NCI-H1417 (cell line): ENCODE measurements at regions not wholly inside any gene's neighbourhood (a gene's known extent, or its start where the extent isn't known, plus 50 kb on each side); places are given as distances from the start of the nearest gene placed in this dataset.
"Not testable (repeated sequence)": the region's sequence is repeated elsewhere in the genome, so short reads cannot be mapped to it uniquely, and the experiment has no call there.

Experiments used
- DNase-seq, 3 experiments: peaks; one replicate each; lab custom pipeline; 2025; lab: John Stamatoyannopoulos, UW

DNA sequence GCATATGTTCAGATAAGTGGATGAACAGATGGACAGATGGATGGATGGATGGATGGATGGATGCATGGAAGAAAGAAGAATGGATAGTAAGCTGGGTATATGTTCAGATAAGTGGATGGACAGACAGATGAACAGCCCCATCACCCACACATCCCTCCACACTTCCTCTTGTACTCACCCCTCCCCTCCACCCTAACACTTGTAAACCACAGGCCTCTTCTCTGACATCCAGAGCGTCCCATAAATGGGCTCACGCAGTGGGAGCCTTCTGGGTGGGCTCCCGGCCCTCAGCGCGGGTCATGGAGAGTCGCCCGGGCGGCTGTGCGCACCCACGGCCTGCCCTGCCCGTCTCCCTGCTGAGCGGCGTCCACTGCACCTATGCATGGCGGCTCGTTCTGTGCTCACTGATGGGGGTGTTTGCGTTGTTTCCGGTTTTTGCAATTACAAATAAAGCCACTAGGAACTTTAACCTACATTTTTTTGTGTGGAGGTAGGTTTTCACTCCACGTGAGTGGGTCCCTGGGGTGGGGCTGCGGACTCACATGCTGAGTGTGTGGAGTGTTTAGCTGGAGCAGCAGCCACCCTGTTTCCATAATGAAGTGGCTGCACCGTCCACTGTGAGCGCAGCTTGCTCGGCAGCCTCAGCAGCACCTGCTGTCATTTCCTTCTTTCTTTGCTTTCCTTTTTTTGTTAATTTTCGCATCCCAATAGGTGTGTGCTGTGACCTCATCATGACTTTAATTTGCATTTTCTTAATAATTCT, 78.8 kb upstream of the SFSWAP start:
- DNase-seq: not testable (repeated sequence)

DNA sequence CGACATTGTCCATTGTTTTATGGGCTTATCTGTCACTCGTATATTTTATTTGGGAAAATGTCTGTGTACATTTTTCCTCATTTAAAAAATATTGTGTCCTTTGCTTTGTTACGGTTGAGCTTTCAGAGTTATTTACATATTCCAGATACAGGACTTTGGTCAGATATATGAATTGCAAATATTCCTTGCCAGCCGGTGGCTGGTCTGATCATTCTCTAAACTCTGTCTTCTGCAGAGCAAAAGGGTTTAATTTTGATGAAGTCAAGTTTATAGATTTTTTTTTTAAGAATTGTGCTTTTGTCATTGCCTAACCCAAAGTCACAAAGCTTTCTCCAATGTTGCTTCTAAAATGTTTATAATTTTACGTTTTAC, 78.3 kb upstream of the SFSWAP start:
- DNase-seq: not testable (repeated sequence)

DNA sequence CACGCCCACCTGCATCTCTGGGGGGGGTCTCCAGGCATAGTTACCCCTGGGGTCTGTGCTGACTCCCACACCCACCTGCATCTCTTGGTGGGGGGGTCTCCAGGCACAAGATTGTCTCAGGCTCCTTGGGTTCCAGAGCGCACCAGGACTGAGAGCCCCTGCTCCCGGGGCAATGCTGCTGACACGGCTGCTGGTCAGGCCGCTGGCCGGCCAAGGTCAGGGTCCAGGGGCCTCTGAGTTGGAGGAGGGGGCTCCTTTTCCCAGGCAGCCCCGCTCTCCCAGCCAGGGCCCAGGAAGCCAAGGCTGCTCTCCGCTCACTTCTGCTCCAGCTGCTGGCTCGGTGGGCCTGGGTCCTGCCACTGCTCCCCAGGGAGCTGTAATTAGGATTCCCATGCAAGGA, 77.3 kb upstream of the SFSWAP start:
- DNase-seq: not testable (repeated sequence)

DNA sequence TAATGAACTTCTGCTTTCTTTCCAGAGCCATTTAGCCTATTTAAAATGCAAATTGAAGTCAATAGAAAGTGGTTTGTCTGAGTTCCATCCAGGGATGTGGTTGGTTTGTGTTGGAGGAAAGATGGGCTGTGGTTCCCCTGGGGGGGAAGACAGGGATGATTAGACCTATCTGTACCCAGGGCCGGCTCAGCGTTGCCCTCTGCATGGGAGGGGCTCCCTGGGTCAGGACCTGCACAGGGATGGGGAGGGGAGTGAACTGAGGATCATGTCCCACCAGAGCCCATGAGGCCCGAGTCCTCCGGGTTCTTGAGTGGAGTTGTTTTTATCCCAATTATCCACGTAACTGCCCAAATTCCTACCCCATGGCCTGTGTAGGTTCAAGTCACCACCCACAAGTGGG, 76.9 kb upstream of the SFSWAP start:
- DNase-seq: no peak

DNA sequence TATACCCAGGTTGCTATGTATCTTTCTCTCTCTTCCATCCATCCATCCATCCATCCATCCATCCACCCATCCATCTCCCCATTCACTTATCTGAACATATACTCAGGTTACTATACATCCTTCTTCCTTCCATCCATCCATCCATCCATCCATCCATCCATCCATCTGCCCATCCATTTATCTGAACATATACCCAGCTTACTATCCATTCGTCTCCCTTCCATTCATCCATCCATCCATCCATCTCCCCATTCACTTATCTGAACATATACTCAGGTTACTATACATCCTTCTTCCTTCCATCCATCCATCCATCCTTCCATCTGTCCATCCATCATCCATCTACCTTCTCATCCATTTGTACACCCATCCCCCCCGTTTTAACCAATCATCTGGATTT, 75.9 kb upstream of the SFSWAP start:
- DNase-seq: not testable (repeated sequence)

DNA sequence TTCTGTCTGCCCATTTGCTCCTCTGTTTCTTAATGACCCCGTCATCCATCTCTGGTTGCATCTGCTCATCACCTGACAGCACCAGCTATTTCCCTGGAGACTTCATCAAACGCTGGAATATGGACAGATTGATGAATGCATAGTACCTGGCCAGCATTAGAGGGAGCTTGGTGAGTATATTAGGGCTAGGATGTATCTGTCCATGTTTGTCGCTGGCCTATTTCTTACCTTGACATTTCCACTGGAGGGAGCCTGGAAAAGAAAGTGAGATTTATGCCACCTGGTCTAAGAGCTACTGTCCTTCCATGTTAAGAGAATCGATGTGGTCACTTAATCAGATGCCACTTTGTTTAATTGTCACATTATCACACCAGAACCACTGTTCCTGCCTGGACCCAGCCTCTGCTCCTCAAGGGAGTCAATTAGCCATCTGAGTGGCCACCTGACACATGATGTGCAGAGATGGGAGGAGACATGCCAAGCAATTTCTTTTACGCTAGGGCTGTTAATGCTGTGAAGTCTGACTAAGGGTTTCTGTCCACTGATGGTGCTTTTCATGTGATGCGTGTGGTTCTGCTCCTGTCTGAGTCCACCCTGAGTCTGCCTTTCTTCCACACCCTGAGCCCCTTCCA, 75.3 kb upstream of the SFSWAP start:
- no peak for DNase-seq

DNA sequence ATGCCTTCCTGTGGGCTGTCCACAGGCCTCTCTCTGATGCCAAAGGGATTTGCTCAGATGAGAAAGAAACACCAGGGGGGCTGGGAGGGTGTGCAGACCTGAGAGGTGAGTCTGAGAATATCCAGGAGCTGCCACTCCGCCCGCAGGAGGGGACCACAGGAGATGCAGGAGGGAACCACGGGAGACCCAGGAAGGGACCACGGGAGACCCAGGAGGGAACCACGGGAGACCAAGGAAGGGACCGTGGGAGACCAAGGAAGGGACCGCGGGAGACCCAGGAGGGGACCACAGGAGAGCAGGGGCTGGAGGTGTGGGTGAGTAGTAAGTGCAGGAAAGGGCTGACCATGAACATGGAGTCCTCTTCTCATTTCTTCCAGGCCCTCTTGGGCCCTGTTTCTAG, 74.6 kb upstream of the SFSWAP start:
- DNase-seq: no peak

DNA sequence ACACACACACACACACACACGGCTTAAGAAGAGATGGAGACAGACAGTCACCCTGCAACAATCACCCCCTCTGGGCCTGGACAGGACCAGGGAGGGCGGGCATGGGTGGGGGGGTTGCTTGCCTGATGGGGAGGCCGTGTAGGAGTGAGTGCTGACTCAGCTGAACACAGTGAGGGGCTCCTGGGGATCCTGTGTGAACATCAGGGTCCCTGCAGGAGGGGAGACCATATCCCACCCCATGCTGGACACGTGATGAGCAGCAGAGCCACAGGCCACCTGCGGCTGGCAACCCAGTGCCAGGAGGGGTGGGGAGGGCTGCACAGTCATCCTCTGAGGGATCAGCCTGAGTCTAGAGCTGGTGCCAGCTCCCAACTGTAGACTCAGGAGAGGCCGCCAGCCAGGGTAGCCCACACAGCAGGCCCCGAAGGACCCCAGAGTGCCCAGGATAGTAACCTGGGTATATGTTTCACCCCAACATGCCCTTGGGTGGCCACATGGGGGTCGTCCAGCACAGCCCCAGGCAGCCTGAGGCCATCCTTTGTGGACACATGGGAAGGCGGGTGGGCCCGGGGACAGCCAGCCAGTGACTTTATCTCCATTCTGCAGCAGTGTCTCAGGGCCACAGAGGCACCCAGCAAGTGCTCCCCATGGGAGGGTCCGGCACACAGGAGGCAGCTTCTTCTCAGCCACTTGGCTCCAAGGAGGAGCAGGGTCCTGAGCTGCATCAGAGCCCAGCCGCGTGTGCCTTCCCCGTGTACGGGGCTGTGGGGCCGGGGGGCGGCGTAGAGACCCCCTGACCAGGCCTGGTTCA, 73.7 kb upstream of the SFSWAP start:
- no peak for DNase-seq

DNA sequence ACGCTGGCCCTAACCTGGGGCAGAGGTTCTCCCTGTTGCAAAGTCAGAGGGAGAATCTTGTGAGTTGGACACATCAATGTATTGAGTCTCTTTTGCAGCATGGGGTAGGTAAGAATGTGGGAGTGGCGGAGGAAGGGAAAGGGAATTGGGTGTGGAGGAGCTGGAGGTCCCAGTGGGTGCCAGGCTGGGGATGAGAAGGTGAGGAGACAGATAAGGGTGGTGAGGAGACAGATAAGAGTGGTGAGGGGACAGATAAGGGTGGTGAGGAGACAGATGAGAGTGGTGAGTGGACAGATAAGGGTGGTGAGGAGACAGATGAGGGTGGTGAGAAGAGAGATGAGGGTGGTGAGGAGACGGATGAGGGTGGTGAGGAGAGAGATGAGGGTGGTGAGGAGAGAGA, 72.9 kb upstream of the SFSWAP start:
- no peak for DNase-seq

DNA sequence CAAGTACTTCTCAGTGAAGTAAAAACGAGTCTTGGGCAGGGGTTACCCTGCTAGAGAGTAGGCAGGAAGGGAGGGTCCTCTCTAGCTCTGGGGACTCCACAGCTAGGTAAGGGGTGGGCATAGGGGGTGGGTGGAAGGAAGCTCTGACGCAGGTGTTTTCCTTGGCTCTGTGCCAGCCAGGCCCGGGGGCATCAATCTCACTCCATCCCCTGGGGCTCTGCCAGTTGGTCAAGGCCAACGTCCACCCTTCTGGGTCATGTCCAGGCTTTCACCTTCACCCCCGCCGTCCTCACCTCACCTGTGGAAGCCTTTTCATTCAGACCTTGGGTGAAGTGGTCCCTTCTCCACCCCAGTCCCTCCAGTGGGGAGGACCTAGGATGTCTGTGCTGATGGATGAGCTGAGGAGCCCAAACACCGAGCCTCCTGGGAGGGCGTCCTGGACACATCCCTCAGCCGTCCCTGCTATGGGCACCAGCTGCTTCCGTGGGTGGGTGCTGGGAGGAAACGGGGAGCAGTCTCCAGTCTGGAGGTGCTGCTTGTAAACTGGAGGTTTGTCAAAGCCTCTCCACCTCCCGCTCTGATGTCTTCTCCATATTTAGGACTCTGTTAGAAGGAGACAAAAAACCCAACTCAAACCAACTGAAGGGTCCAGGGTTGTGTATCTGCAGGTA, 71.5 kb upstream of the SFSWAP start:
- DNase-seq: no peak

DNA sequence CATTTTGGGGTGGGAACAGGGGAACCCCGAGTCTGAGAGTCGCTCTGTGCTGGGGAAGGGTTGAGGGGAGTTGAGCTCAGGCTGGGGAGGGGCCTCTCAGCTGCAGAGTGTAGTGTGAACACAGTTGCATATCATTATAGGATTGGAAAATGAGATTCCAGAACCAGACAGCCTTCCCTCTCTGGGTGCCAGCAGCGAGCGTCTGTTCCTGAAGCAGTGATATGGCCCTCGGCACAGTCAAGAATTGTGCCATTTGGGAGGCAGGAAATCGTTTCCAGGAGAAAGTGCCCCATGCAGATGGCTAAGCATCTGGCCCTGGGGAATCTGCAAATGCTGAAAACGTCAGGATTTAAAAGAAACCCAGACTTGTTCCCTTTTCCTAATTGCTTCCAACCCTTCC, 70.4 kb upstream of the SFSWAP start:
- no peak for DNase-seq

DNA sequence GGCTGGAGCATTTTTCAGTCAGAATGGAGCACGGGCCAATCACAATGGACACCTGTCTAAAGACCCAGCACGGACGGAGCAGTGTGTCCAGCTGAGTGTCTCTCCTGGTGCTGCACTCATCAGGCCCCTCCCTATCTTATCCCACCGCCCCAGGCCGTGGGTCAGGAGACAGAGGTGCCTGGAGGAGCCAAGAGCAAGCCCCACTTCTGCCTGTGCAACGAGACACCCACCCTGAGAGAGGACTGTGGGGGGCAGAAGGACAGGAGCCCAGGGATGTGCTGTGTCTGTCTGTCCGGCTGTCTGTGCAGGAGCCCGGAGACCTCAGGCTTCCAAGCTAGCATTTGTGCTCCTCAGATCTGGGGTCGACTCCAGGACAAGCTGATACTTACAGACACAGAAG, 69.6 kb upstream of the SFSWAP start:
- no peak for DNase-seq

DNA sequence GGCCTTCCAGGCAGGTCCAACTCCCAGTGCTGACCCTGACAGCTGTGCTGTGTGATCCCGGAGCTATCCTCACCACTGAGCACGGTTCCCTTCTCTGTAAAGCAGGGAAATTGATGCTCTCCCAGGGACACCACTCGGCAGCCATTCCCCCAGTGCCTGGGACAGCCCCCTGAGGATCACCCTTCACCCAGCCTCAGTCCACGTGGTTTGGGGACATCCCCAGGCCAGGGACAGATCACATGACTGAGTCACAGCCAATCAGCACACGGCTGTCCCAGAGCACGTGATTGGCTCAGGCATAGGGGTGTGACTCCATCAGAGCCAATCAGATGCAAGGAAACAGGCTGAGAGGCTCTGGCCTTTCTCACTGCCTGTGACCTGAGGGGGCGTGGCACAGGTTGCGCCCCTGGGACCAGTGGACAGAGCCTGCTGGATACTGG, 68.8 kb upstream of the SFSWAP start:
- DNase-seq: no peak

DNA sequence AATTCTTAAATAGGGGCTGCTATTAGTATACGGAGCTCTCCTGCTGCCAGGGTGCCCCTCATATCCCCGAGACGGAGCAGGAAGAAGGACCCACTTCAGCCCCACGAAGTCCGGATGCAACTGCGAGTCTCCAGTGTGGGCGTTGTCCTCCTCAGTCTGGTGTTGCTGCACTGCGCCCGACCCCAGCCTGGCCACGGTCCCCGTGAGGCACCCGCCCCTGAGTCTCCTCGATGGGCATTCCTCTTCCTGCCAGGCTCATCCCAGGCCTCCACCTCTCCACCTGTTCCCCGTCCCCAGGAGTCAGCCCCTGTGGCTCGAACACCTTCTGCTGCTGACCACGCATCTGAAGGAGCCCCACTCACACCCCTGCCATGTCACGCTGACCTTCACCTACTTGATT, 68.1 kb upstream of the SFSWAP start:
- DNase-seq: no peak

DNA sequence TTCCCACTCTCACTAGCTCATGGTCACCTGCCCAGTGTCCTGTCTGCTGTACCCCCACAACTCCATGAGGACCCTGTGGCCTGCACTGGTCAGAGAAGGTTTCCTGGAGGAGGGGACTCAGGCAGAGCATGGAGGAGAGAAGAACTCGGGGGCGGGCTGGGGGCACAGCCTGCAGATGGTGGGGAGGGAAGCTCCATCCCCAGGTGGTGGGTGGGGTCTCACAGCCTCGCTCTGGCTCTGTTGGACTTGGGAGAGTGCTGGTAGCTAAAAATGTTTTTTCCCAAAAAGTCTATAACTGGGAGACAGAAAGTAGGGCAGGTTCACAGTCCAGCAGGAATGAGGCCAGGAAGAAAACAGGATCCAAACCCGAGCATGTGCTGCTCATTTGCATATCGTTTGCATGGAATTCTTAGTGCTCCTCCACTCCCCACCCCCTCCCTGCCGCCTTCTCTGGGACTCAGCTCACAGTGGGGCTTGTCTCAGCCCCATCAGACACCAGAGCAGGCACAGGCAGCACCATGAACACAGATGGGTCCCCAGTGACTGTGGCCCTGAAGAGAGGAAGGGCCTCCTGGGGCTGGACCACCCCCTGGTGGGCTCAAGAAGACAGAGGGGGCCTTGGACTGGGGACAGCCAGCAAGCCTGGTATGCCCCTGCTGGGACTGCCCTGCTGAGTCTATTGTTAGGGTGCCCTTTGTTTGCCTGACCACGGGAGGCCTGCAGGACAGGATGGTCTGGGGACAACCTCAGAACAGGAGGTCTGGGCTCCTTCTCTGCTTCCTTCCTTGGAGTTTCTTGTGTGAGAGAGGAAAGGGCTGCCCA, 67.0 kb upstream of the SFSWAP start:
- DNase-seq: no peak

DNA sequence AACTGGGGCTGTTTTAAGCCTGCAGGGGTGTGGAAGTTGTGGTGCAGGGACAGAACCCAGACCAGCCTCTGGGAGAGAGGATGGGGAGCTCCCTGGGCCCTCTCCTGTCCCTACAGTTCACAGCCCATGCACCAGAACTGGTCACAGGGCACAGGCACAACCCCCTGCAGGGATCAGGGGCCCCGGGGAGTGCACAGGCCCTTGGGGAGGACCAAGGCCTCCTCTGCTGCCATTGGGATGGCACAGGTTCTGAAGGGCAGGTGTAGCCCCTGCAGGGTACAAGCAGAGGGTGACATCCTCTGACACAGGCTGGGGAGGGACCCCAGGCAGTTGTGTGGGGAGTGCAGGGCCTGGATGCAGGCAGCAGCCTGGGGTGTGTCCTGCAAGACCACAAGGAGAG, 66.4 kb upstream of the SFSWAP start:
- no peak for DNase-seq

DNA sequence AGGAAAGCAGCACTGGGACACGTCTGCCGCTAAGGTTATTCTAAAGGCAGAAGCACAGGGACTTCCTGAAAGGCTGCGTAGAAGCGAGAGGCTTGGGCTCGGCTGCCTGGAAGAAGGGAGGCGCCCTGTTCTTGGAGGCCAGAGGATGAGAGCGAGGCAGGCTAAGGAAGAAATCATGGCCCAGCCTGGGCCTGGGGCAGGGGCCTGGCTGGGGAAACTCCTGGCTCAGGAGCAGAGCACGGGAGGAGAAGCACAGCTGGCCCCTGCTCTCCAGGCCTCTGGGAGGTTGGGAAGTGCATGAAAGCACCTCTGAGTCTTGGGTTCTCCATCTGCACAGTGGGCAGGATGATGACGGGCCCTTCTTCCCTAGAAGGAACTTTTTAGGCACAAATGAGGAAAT, 66.0 kb upstream of the SFSWAP start:
- not testable (repeated sequence) for DNase-seq

DNA sequence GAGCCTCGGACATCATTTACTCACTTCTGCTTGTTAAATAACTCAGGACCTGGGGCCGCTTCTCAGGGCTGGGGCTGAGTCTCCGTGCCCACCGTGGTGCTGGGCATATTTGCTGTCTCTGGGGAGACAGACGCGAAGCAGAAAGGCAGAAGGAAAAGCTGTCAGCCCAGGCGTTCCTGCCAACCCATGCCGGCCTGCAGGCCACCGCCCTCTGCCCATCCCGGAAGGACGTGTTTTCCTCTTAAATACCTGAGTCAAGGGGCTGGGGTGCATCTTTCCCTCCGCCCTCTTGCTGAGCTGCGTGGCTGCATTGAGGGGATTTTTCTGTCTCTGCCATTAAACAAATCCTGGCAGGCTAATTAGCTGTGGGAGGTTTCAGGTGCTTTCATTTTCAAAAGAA, 65.3 kb upstream of the SFSWAP start:
- DNase-seq: not testable (repeated sequence)

DNA sequence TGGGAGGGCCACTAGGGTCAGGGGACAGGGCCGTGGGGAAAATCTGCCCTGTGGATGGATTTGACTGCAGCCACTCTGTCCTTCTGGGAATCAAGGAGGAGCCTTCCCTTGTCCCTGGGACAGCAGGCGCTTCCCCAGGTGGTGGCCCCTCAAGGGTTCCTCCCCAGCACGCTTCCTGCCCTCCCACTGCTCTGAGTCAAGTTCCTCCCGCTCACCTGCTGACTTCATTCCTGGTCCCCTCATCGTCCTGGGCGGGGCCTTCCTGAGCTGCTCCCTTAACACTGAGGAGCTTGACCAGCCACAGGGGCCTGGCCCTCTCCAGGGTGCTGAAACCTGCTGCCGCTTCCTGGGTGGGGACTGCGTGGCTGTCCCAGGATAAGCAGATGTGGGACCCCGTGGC, 64.4 kb upstream of the SFSWAP start:
- DNase-seq: not testable (repeated sequence)

DNA sequence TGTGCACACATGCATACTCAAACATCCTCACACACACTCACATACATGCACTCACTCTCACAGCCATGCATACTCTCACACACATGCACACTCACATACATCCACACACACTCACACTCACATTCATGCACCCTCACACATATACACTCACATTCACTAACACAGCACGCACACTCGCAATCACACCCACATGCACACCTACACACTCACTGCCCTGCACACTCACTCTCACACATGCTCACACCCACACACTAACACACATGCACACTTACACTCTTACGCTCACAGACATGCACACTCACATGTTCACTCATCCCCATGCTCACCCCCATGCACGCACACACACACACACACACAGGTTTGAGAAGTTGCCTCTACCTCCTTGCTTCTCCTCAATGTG, 63.2 kb upstream of the SFSWAP start:
- no peak for DNase-seq

DNA sequence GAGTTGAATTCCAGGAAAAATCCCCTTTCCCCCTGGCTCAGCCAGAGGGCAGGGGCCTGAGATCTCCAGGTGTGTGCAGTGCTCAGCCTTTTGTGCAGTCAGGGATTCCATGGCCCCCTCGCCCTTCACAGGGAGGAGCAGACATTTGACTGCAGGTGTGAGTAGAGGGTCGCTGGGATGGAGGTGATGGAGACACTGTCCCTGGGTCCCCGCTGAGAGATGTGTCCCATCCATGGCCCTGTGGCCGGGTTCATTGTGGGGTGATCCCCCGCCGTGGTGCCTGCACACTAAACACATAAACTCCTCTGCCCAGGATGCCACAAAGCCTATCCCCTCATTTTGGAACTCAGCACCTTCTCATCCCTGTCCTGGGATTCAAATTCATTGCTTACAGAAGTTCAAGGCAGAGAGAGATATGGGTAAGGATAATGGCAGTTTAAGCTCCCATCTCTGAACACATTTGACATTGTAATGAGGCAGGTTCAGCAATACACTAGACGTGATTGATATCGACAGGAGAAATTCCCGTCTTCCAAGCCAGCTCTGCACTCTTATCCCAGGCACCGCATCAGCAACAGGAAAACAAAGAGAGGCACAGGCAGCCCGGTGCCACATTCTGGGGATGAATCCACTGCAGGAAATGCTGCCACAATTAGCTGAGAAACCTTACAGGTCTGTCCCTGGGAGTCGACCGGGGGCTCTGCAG, 55.3 kb upstream of the SFSWAP start:
- not testable (repeated sequence) for DNase-seq
